Breast epithelium (tissue), 4 donors: ENCODE measurements at regions not wholly inside any gene's neighbourhood (a gene's known extent, or its start where the extent isn't known, plus 50 kb on each side); places are given as distances from the start of the nearest gene placed in this dataset.
"Not testable (repeated sequence)": the region's sequence is repeated elsewhere in the genome, so short reads cannot be mapped to it uniquely, and the experiment has no call there.

ENCODE experiments used
- DNase-seq, 2 donors: peaks; one replicate each; pipeline ENCODE4 v3.0.0-alpha.2; 2019; ENCODE audit warnings: low spot score in 2 of 2
- H3K27ac ChIP-seq, 2 donors: fragments of 200-600 bp; sonication (generic) in 1 of 2; one replicate each; pipeline ENCODE4 v1.5.1; 2016 to 2019; ENCODE audit warnings: mild to moderate bottlenecking in 1 of 2
- H3K27me3 ChIP-seq, 2 donors: fragments of 200-600 bp; sonication (generic) in 1 of 2; one replicate each; pipeline versions ENCODE4 v1.5.1 to v1.6.0; 2017 to 2019; ENCODE audit warnings: control low read depth in 1 of 2, mild to moderate bottlenecking in 1 of 2
- H3K36me3 ChIP-seq: fragments of 200-600 bp; one replicate; pipeline ENCODE4 v1.5.1; 2019
- H3K4me1 ChIP-seq, 2 donors: fragments of 200-600 bp; sonication (generic); one replicate each; pipeline ENCODE4 v1.5.1; 2016 to 2019; ENCODE audit warnings: control low read depth in 1 of 2
- H3K4me3 ChIP-seq, 3 donors: fragments of 200-600 bp; sonication (generic); 1 replicate in 2 of 3; 2 replicates in 1 of 3; pipeline ENCODE4 v1.5.1; 2016 to 2019; ENCODE audit warnings: mild to moderate bottlenecking in 3 of 3, moderate library complexity in 2 of 3
- H3K9me3 ChIP-seq, 2 donors: fragments of 200-600 bp; sonication (generic) in 1 of 2; one replicate each; pipeline ENCODE4 v1.5.1; 2016 to 2019; ENCODE audit warnings: control low read depth in 1 of 2
- POLR2A ChIP-seq: fragments of 450-650 bp; IDR thresholded peaks from one replicate; pipeline ENCODE4 v1.6.1; 2016; ENCODE audit warnings: antibody characterized with exemption, mild to moderate bottlenecking, moderate library complexity
- POLR2AphosphoS5 ChIP-seq, 3 donors: sonication (generic); formaldehyde crosslinking; IDR thresholded peaks; one replicate each; pipeline ENCODE4 v1.6.1; 2017; ENCODE audit warnings: antibody characterized with exemption in 3 of 3
- intact Hi-C: fragments of 100-400 bp; cut with DNase I; formaldehyde crosslinking; loops from one replicate; pipeline ENCODE4 v1.15.1; 2023; ENCODE audit warnings: low total_unique reads
- TF ChIP-seq, protein P1 (sequence below), 3 donors: fragments of 450-650 bp; IDR thresholded peaks; one replicate each; pipeline ENCODE4 v1.5.1; 2016 to 2017; ENCODE audit warnings: antibody characterized with exemption in 3 of 3, mild to moderate bottlenecking in 3 of 3, moderate library complexity in 3 of 3

DNA sequence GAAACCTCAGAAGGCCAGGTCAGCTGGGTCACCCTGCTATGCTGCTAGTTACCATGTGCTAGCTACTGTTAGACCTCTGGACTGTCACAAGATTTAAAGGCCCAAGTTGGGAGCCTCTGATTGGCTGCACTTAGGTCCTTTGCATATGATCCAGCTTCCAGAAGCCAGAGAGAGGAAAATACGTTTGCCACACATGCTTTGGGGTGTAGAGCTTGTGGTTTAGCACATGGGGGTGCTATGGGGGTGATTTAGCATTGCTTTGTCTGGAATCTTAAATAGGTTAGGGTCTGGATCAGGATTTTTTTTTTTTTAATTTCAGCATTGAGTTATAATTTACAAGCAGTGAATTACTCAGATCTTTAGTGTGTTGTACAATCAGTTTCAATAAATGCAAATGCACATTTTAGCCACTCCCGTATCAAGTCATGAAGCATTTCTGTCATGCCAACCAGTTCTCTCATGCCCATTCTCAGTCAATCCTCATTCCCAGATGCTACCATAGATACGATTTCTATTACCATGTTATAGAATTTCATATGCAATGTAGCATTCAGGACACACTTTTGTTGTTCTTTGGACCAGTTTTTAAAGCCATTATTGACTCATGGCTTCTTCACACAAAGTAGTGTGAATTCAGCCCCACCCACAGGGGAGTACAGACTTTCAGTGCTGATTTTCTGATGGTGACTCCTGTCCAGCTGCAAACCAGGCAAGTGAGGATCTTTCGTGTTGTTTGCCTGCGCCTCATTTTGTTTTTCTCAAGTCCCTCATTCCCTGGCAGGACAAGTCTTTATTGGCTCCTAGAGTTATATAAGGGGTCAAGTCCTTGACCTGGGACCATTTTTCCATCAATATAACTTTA, 250.4 kb downstream of the LRRC70 start:
- DNase-seq = no peak
- TF ChIP-seq POLR2AphosphoS5 (IDR thresholded peaks at IDR 0.05) = no peak
- Histone ChIP-seq H3K4me3 (no peak overlapping the region), H3K9me3 (peaks cover 0 to 6% of the 10 kb centered on the region in 2 donors), H3K36me3 (no peaks in the 10 kb centered on the region), H3K4me1 (no peaks in the 10 kb centered on the region), H3K27ac (no peak overlapping the region), H3K27me3 (no peaks in the 10 kb centered on the region)
- intact Hi-C loops = no loop called here

DNA sequence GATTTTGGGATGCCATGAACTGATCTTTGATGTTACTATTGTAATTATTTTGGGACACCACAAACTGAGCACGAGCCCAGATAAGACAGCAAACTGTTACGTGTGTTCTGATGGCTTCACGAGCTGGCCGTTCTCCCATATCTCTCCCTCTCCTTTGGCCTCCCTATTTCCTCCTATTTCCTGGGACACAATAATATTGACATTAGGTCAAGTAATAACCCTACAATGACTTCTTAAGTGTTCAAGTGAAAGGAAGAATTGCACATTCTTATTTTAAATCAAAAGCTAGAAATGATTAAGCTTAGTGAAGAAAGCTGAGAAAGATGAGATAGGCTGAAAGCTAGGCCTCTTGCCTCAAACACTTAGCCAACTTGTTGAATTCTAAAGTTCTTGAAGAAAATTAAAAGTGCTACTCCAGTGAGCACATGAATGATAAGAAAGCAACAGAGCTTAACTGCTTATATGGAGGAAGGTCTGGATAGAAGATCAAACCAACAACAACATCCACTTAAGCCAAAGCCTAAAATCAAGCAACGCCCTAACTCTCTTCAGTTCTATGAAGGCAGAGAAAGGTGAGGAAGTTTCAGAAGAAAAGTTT, 247.1 kb downstream of the LRRC70 start:
- Histone ChIP-seq H3K27ac (no peak overlapping the region), H3K4me3 (no peak overlapping the region), H3K9me3 (peaks cover 0 to 6% of the 10 kb centered on the region in 2 donors), H3K27me3 (no peaks in the 10 kb centered on the region), H3K36me3 (no peaks in the 10 kb centered on the region), H3K4me1 (no peaks in the 10 kb centered on the region)
- no peak for TF ChIP-seq POLR2A
- no peak for TF ChIP-seq POLR2AphosphoS5 (IDR thresholded peaks at IDR 0.05)
- TF ChIP-seq, protein P1, sequence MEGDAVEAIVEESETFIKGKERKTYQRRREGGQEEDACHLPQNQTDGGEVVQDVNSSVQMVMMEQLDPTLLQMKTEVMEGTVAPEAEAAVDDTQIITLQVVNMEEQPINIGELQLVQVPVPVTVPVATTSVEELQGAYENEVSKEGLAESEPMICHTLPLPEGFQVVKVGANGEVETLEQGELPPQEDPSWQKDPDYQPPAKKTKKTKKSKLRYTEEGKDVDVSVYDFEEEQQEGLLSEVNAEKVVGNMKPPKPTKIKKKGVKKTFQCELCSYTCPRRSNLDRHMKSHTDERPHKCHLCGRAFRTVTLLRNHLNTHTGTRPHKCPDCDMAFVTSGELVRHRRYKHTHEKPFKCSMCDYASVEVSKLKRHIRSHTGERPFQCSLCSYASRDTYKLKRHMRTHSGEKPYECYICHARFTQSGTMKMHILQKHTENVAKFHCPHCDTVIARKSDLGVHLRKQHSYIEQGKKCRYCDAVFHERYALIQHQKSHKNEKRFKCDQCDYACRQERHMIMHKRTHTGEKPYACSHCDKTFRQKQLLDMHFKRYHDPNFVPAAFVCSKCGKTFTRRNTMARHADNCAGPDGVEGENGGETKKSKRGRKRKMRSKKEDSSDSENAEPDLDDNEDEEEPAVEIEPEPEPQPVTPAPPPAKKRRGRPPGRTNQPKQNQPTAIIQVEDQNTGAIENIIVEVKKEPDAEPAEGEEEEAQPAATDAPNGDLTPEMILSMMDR (IDR thresholded peaks at IDR 0.05) = no peak
- intact Hi-C loops = no loop called here
- no peak for DNase-seq

- Histone ChIP-seq H3K27me3 (no peaks in the 10 kb centered on the region), H3K36me3 (no peaks in the 10 kb centered on the region), H3K27ac (no peak overlapping the region), H3K4me3 (no peak overlapping the region), H3K4me1 (no peaks in the 10 kb centered on the region), H3K9me3 (peaks cover 0 to 6% of the 10 kb centered on the region in 2 donors)
- DNase-seq = no peak
- TF ChIP-seq, protein P1 (IDR thresholded peaks at IDR 0.05) = no peak
- TF ChIP-seq POLR2A (no peak), POLR2AphosphoS5 (IDR thresholded peaks at IDR 0.05) (no peak)
- intact Hi-C loops = no loop called here
Measured at GRCh38 chr5:62824936-62825335, 246.3 kb downstream of the LRRC70 start.

GRCh38 chr5:62817043-62817442, 238.4 kb downstream of the LRRC70 start:
- DNase-seq, H3K4me3 ChIP-seq, H3K4me1 ChIP-seq, intact Hi-C loops, H3K27ac ChIP-seq, H3K36me3 ChIP-seq, H3K27me3 ChIP-seq, H3K9me3 ChIP-seq: not testable (repeated sequence)

GRCh38 chr5:62814991-62815390, 236.4 kb downstream of the LRRC70 start:
- Histone ChIP-seq H3K4me1 (no peaks in the 10 kb centered on the region), H3K4me3 (no peak overlapping the region), H3K27me3 (no peaks in the 10 kb centered on the region), H3K27ac (no peak overlapping the region), H3K9me3 (peaks cover 0 to 8% of the 10 kb centered on the region in 2 donors), H3K36me3 (no peaks in the 10 kb centered on the region)
- no peak for DNase-seq
- TF ChIP-seq POLR2AphosphoS5 (IDR thresholded peaks at IDR 0.05) (no peak), POLR2A (no peak)
- TF ChIP-seq, protein P1 (IDR thresholded peaks at IDR 0.05) = no peak
- intact Hi-C loops = no loop called here

- intact Hi-C loops = no loop called here
- TF ChIP-seq, protein P1 (IDR thresholded peaks at IDR 0.05) = no peak
- no peak for TF ChIP-seq POLR2AphosphoS5 (IDR thresholded peaks at IDR 0.05)
- TF ChIP-seq POLR2A = no peak
- no peaks in the 10 kb centered on the region for H3K27me3 ChIP-seq
- no peak for DNase-seq
- no peak overlapping the region for H3K27ac ChIP-seq
- peaks cover 0 to 8% of the 10 kb centered on the region in 2 donors for H3K9me3 ChIP-seq
- no peaks in the 10 kb centered on the region for H3K4me1 ChIP-seq
- no peak overlapping the region for H3K4me3 ChIP-seq
- no peaks in the 10 kb centered on the region for H3K36me3 ChIP-seq
Measured at GRCh38 chr5:62812621-62813255, 234.1 kb downstream of the LRRC70 start.

GRCh38 chr5:62804819-62805218, 226.2 kb downstream of the LRRC70 start:
- H3K27me3 ChIP-seq, DNase-seq, H3K9me3 ChIP-seq, H3K27ac ChIP-seq, H3K4me3 ChIP-seq, H3K4me1 ChIP-seq, H3K36me3 ChIP-seq, intact Hi-C loops: not testable (repeated sequence)
